GM13976 (cell line): ENCODE measurements at regions not wholly inside any gene's neighbourhood (a gene's known extent, or its start where the extent isn't known, plus 50 kb on each side); places are given as distances from the start of the nearest gene placed in this dataset.
"Not testable (repeated sequence)": the region's sequence is repeated elsewhere in the genome, so short reads cannot be mapped to it uniquely, and the experiment has no call there.

ENCODE experiments used
- DNase-seq: peaks from one replicate; pipeline ENCODE4 v3.0.0; 2012; ENCODE audit warnings: low spot score
- CTCF ChIP-seq: IDR thresholded peaks from 2 replicates; pipeline ENCODE4 v1.5.1; 2012; ENCODE audit warnings: borderline replicate concordance, mild to moderate bottlenecking; ENCODE audit not compliant: insufficient read depth; ENCODE audit errors: extremely low read depth, missing control alignments, control extremely low read depth
- in situ Hi-C: fragments of 300-500 bp; cut with MboI; formaldehyde crosslinking; loops from one replicate; pipeline ENCODE4 v1.12.0; 2022; ENCODE audit warnings: low sequenced_read_pairs, mixed read lengths, inconsistent platforms; ENCODE audit not compliant: unreplicated experiment

- TF ChIP-seq CTCF, result no peak
- in situ Hi-C loops, result no loop called here
- DNase-seq, result no peak
Observed at GRCh38 chr13:69226427-69226826, 881.2 kb upstream of the ATXN8OS start.

- in situ Hi-C loops, DNase-seq: not testable (repeated sequence)
Observed at GRCh38 chr13:69221633-69222498, 885.8 kb upstream of the ATXN8OS start.

- no peak for DNase-seq
- TF ChIP-seq CTCF, result no peak
- in situ Hi-C loops, result no loop called here
Observed at GRCh38 chr13:69213396-69213795, 894.2 kb upstream of the ATXN8OS start.

- DNase-seq, result no peak
- in situ Hi-C loops, result no loop called here
- TF ChIP-seq CTCF, result no peak
Observed at GRCh38 chr13:69204620-69205019, 903.0 kb upstream of the ATXN8OS start.

- in situ Hi-C loops, result no loop called here
- TF ChIP-seq CTCF, result no peak
- DNase-seq, result no peak
Observed at GRCh38 chr13:69202996-69203395, 904.6 kb upstream of the ATXN8OS start.

- in situ Hi-C loops, result no loop called here
- no peak for DNase-seq
- no peak for TF ChIP-seq CTCF
Observed at GRCh38 chr13:69199664-69200063, 908.0 kb upstream of the ATXN8OS start.

GRCh38 chr13:69198706-69199105 lies 908.9 kb upstream of the ATXN8OS start:
- no peak for TF ChIP-seq CTCF
- DNase-seq, result no peak
- in situ Hi-C loops, result no loop called here
